ENCODE measurements at regions not wholly inside any gene's neighbourhood (a gene's known extent, or its start where the extent isn't known, plus 50 kb on each side); places are given as distances from the start of the nearest gene placed in this dataset.

DNA sequence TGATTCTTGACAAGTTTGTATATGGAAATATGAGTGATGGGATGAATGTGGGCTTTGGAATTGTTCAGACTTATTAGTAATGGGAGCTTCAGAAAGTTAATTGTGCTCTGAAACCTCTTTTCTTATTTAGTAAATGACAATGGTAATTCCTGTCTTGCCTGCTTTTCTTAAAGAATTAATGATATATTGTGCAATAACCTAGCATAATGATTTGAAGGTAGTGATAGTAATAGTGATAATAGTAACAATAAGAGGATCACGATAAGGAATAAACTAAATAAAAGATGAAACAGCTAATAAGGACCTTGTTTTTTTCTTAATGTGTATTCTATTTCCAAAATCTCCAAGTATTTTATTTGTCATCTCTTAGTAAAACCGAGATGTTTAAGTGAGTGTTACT lies 245.0 kb upstream of the CPHXL start:
- 0 out of 2 replicates have a peak, but pooled peaks cover 3% of the 10 kb centered on the region for H3K4me1 ChIP-seq (ENCODE audit: low read length)
- no peaks in the 10 kb centered on the region for H3K9me3 ChIP-seq (ENCODE audit: insufficient read depth, low read length)
- H3K27me3 ChIP-seq (ENCODE audit: low read depth, low read length) = peaks cover 5% of the 10 kb centered on the region
- TF ChIP-seq, protein P1, sequence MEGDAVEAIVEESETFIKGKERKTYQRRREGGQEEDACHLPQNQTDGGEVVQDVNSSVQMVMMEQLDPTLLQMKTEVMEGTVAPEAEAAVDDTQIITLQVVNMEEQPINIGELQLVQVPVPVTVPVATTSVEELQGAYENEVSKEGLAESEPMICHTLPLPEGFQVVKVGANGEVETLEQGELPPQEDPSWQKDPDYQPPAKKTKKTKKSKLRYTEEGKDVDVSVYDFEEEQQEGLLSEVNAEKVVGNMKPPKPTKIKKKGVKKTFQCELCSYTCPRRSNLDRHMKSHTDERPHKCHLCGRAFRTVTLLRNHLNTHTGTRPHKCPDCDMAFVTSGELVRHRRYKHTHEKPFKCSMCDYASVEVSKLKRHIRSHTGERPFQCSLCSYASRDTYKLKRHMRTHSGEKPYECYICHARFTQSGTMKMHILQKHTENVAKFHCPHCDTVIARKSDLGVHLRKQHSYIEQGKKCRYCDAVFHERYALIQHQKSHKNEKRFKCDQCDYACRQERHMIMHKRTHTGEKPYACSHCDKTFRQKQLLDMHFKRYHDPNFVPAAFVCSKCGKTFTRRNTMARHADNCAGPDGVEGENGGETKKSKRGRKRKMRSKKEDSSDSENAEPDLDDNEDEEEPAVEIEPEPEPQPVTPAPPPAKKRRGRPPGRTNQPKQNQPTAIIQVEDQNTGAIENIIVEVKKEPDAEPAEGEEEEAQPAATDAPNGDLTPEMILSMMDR (IDR thresholded peaks at IDR 0.05; ENCODE audit: low read depth, low read length) = no peak
- TF ChIP-seq EZH2phosphoT487 (IDR thresholded peaks at IDR 0.05; ENCODE audit: low read depth) = no peak
- H4K20me1 ChIP-seq (ENCODE audit: insufficient read depth, low read length) = no peaks in the 10 kb centered on the region
- no peak overlapping the region for H2AFZ ChIP-seq (ENCODE audit: low read depth, low read length)
- no peaks in the 10 kb centered on the region for H3K36me3 ChIP-seq (replicated peaks; ENCODE audit: low read depth, low read length)
- H3K4me2 ChIP-seq (ENCODE audit: low read length) = no peak overlapping the region
- no peak overlapping the region for H3K4me3 ChIP-seq (ENCODE audit: low read length)
- H3K9ac ChIP-seq (ENCODE audit: low read length) = no peak overlapping the region
- no peaks in the 10 kb centered on the region for H3K79me2 ChIP-seq (ENCODE audit: low read length)
- H3K27ac ChIP-seq (ENCODE audit: low read length) = no peak overlapping the region

DNA sequence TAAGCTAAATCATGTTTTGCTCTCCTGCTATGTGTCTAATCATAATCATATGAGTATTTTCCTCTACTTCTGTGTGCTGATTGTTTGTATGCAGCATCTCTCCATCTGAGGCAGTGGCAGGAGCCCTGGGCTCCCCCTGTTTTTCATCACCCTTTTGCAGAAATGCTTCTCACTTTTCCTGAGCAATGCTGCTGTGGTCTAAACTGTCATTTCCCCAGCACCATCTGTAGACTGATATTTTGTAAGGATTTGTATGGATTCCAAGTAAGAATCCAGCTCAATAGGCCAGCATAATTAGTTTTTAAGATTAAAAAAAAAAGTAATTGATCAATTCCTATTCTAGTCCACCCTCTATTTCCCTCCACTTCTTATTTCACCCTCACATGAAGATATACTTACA lies 257.0 kb upstream of the CPHXL start:
- TF ChIP-seq, protein P1 (IDR thresholded peaks at IDR 0.05; ENCODE audit: low read depth, low read length) = no peak
- no peak for TF ChIP-seq EZH2phosphoT487 (IDR thresholded peaks at IDR 0.05; ENCODE audit: low read depth)
- Histone ChIP-seq H3K27me3 (ENCODE audit: low read depth, low read length) (no peaks in the 10 kb centered on the region), H3K4me2 (ENCODE audit: low read length) (no peak overlapping the region)

DNA sequence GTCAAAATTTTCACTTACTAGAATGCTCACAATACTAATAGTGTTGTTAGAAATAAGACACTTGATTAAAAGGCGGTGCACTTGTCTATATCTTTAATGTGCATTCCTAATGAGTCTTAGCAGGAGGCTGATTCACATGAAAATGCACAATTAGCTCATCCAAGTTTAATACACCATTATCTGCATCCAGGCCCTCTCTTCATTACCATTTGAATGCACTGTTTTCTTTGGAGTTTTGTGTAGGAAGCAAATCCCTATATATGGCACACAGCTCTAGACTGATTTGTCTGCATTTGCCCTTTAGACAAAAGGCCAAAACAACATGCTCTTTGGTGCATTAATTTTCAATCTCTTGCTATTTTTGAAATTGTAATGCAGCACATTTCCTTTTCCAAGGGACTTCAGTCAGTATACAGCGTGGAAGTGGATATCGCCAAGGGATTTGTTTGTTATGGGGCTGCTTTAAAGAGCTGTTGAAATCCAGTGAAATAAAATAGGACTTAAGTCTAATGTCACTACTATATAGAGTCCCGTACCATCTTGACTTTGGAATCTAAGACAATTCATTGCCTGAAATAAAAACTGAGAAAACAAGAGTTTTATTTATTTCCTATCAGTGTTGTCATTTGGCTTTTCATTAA lies 257.6 kb upstream of the CPHXL start:
- no peaks in the 10 kb centered on the region for H3K9me3 ChIP-seq (ENCODE audit: insufficient read depth, low read length)
- H3K4me3 ChIP-seq (ENCODE audit: low read length) = no peak overlapping the region
- no peaks in the 10 kb centered on the region for H4K20me1 ChIP-seq (ENCODE audit: insufficient read depth, low read length)
- H3K36me3 ChIP-seq (replicated peaks; ENCODE audit: low read depth, low read length) = no peaks in the 10 kb centered on the region
- H3K27ac ChIP-seq (ENCODE audit: low read length) = no peak overlapping the region
- no peaks in the 10 kb centered on the region for H3K4me1 ChIP-seq (ENCODE audit: low read length)
- no peaks in the 10 kb centered on the region for H3K79me2 ChIP-seq (ENCODE audit: low read length)
- H3K27me3 ChIP-seq (ENCODE audit: low read depth, low read length) = no peaks in the 10 kb centered on the region
- H2AFZ ChIP-seq (ENCODE audit: low read depth, low read length) = no peak overlapping the region
- TF ChIP-seq, protein P1 (IDR thresholded peaks at IDR 0.05; ENCODE audit: low read depth, low read length) = no peak
- TF ChIP-seq EZH2phosphoT487 (IDR thresholded peaks at IDR 0.05; ENCODE audit: low read depth) = no peak
- no peak overlapping the region for H3K4me2 ChIP-seq (ENCODE audit: low read length)
- no peak overlapping the region for H3K9ac ChIP-seq (ENCODE audit: low read length)

More for the DNA sequence above, 257.0 kb upstream of the CPHXL start:
- Histone ChIP-seq H3K9ac (ENCODE audit: low read length) (no peak overlapping the region), H3K9me3 (ENCODE audit: insufficient read depth, low read length) (no peaks in the 10 kb centered on the region), H3K27ac (ENCODE audit: low read length) (no peak overlapping the region), H3K4me3 (ENCODE audit: low read length) (no peak overlapping the region), H3K36me3 (replicated peaks; ENCODE audit: low read depth, low read length) (no peaks in the 10 kb centered on the region), H3K79me2 (ENCODE audit: low read length) (no peaks in the 10 kb centered on the region), H3K4me1 (ENCODE audit: low read length) (no peaks in the 10 kb centered on the region), H4K20me1 (ENCODE audit: insufficient read depth, low read length) (no peaks in the 10 kb centered on the region), H2AFZ (ENCODE audit: low read depth, low read length) (no peak overlapping the region)

DNA sequence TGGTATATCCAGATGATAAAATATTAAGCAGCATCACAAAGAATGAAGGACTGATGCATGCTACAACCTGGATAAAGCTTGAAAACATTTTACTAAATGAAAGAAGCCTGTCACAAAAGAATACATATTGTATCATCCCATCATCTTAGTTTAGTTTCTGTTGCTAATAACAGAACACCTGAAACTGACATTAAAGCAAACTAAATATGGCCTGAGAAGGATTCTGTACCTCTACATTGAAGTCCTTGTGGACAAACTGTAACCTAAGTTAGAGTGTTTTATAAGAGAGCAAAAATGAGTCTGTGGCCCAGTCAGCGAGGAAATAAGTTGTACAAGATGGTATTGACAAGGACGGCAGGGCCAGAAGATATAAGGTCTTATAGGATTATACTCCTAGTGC lies 261.0 kb upstream of the CPHXL start:
- H2AFZ ChIP-seq (ENCODE audit: low read depth, low read length) = no peak overlapping the region
- TF ChIP-seq, protein P1 (IDR thresholded peaks at IDR 0.05; ENCODE audit: low read depth, low read length) = no peak
- no peak for TF ChIP-seq EZH2phosphoT487 (IDR thresholded peaks at IDR 0.05; ENCODE audit: low read depth)
- H3K4me2 ChIP-seq (ENCODE audit: low read length) = no peak overlapping the region
- H3K27me3 ChIP-seq (ENCODE audit: low read depth, low read length) = no peaks in the 10 kb centered on the region
- no peaks in the 10 kb centered on the region for H3K79me2 ChIP-seq (ENCODE audit: low read length)
- H3K9me3 ChIP-seq (ENCODE audit: insufficient read depth, low read length) = no peaks in the 10 kb centered on the region
- H3K4me3 ChIP-seq (ENCODE audit: low read length) = no peak overlapping the region
- no peak overlapping the region for H3K9ac ChIP-seq (ENCODE audit: low read length)
- no peaks in the 10 kb centered on the region for H3K4me1 ChIP-seq (ENCODE audit: low read length)
- H3K27ac ChIP-seq (ENCODE audit: low read length) = no peak overlapping the region
- no peaks in the 10 kb centered on the region for H3K36me3 ChIP-seq (replicated peaks; ENCODE audit: low read depth, low read length)
- H4K20me1 ChIP-seq (ENCODE audit: insufficient read depth, low read length) = no peaks in the 10 kb centered on the region

All from OCI-LY3 (cell line).